Fibroblast of the conjunctiva (primary cell): ENCODE measurements at regions not wholly inside any gene's neighbourhood (a gene's known extent, or its start where the extent isn't known, plus 50 kb on each side); places are given as distances from the start of the nearest gene placed in this dataset.

Experiments
- DNase-seq: peaks from one replicate; pipeline ENCODE4 v3.0.0-alpha.2; 2010; ENCODE audit warnings: low read depth

DNA sequence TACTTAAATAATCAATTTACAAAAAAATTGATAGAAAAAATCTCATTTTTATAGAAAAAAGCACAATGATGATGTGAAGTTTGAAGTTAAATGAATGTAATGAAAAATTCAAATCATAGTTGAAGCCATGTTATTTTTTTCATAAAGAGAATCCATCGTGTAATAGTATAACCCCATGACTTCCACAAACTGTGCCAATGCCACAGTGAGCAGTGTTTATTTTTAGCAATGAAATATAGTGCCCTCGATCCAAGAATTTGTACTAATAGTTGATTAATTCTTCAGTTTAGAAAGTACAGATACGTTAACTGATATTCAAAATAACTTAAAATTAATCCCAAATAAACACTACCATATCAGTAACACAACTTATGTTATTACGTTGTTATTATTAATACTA, 225.9 kb downstream of the PTPRC start:
- no peak for DNase-seq

DNA sequence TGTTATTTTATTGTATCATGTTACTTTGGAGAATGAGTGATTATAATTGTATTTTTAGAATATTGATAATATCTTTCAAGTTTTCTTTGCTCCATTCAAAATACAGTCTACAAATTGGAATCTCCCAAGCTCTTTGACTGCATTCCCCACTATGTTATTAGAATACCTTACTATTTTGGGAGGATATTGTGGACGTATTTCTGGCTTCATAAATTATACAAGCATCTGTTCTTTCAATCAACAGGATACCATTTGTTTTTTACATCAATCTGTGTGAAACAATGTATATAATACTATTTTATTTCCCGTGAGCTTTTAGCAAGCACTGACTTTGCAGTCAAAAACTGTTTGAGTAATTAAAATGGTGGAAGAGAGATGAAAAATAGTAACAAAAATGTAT, 226.5 kb downstream of the PTPRC start:
- DNase-seq, result no peak

DNA sequence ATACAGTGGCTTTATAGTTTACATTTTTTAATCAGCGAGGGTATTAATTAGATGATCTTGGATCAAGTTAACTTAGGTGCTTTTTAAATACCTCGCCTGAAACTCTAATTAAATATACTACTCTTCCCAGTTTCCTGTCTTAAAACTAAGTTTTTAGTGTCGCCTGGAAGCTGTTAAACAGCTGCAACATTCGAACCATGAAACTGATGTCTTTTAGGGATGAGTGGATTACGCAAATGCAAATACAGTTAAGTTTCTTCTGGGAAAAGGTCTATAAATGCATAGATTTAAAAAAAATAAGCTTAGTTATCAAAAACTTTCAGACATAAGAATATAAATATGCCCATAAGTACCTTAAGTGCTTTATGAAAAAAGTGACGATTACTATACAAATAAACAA, 228.3 kb downstream of the PTPRC start:
- DNase-seq, result no peak

DNA sequence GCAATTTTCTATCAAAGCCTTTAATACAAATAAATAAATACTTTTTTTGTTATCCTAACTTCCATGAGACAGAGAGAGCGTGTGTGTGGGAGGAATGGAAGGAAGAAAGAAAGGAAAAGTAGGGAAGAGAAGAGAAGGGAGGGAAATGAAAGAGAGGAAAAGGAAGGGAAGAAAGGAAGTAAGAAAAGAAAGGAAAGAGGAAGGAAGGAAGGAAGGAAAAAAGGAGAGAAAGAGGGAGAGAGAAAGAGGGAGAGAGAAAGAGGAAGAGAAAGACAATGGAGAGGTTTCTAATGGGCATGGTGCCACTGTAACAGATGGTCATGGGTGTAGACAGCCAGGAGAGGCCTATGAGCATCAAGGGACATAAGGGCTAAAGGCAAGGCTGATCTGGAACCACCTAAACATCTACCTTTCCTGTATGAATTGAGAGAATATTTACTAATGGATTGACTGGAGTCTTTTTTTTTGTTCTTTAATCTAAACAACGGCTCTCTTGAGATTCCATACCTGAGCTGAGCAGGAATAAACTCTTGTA, 234.9 kb downstream of the PTPRC start:
- DNase-seq, result no peak

DNA sequence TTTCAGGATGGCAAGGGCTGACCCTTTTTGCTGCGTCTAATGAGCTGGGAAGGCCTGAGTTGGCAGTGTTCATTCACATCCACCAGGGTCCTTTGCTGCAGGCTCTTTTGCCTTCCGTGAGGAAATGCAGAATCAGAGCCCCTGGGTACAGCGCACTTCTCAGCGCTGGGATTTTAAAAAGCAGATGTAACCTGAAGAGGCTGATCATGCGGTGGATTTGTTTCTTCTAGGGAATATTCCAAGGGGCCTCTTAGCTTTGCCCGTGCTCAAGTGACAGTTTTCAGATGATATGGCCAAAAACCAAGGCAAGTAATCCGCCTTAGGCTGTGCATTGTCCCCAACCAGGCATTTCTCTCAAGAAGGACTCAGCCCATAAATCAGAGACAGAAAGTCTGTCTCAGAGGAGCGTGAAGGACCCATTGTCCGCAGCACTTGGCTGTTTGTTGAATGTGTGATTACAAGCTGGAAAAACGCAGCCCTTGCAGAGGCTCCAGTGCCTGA, 237.6 kb downstream of the PTPRC start:
- no peak for DNase-seq

DNA sequence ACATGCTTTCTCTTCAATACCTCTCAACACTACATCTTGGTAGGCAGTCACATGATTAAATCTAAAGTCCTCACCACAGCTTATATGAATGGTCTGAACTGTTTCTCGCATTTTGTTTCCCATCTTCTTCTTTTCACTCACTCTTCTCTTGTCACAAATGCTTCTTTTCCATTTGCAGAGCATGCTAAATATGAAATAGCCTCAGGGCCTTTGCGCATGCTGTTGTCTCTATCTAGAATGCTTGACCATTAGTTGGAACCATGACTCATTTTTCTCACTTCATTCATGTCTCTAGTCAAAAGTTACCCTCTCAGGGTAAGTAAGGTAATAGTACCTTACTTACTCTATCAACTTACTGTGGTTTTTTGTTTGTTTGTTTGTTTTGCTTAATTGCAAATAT, 239.7 kb downstream of the PTPRC start:
- DNase-seq, result no peak

DNA sequence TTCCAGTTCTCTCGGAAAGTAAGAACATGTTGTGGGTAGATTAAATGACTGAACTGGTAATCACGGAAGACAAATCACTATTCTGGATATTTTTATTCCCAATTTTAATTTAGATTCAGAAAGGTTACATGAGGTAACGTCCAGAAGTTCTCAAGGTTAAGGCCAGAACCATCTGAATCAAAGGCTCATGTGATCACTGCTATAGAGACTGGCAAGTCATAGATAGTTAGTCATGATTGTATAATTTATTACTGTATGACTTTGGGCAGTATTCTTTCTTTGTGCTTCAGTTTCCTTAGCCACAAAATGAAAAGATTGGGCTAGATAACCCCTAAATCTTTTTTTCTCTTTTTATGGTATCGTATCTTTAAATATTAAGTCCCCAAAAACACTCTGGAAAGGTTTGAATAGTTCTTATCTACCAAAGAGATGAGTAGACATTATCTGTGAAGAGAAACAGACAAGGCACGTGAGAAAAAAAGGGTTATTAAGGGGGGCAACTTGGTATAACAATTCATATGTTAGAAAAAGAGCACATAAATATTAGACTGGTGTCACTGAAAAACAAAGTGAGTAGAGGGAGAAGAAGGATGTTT, 241.0 kb downstream of the PTPRC start:
- DNase-seq, result no peak

DNA sequence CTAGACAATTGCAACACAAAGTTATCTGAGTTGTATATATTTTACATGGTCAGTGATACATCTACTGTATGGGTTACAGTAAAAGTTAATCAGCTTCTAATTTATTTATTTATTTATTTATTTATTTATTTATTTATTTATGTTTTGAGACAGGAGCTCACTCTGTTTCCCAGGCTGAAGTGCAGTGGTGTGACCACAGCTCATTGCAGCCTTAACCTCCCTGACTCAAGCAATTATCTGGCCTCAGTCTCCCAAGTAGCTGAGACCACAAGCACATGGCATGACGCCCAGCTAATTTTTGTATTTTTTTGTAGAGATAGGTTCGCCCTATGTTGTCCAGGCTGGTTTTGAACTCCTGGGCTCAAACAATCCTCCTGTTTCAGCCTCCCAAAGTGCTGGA, 241.6 kb downstream of the PTPRC start:
- no peak for DNase-seq

DNA sequence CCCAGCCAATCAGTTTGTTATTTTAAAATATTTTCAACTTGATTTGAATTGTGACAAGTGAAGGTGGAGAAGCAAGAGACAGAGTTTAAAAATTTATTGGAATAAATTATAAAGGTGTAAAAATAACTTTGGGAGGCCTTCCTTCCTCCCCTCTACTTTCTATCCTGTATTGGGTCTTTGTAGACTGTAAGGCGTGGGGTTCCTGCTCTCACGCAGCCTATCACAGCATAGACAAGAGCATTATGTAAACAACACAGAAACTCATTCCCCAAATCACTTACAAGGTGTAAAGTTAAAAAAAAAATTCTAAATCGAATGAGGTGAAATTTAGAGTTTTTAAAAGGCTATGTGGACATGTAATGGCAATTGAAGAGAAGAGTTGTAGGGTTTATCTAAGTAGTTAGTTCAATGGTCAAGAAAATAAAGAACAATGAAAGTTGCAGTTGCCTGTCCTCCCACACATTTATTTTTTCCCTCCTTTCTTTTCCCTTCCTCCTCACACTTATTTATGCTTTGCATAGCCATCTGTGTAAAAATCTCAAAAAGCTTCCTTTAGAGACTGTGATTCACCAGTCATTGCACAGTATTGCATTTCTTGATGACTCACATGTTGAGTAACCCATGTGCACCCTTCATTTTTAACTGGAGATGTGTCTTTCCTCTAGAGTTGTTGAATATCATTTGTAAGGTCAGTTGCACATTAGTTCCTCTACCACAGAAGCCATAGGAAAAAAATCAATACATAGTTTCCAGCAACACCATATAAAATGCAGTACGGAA, 242.2 kb downstream of the PTPRC start:
- peak; percentile 94 for DNase-seq

DNA sequence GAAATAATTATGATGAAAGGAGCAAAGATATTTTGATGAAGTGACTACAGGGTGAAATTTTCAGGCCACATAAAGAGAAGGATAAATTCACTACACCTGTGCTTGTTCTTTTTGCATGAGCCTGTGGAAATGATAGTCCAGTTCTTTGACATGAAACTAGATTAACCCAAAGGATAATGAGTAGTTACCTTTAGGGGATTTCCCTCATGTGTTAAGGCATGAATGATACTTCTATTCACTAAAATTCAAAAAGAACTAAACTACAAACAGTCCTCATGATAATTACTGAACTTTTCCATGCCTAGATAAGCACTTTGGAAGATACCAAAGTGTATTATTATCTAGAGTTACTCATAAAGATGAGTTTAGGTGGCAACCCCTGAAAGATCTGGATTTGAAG, 244.3 kb downstream of the PTPRC start:
- DNase-seq, result no peak

DNA sequence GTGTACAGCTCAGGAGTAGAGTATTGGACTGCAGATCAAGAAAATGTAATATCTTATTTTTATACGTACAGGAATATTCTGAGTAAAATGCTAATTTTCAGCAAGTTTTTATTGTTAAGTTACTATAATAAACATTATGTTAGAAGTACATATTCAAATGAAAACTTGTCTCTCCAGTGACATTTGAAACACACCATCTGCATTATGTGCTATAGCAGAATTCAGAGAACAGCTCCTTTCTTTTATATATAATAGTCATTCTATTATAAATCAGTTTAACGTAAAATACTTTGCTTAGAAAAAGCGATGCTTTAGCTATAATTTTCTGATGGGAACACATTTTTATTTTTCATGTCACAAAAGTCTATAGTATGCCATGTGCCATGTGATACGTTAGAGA, 249.0 kb downstream of the PTPRC start:
- DNase-seq, result no peak

DNA sequence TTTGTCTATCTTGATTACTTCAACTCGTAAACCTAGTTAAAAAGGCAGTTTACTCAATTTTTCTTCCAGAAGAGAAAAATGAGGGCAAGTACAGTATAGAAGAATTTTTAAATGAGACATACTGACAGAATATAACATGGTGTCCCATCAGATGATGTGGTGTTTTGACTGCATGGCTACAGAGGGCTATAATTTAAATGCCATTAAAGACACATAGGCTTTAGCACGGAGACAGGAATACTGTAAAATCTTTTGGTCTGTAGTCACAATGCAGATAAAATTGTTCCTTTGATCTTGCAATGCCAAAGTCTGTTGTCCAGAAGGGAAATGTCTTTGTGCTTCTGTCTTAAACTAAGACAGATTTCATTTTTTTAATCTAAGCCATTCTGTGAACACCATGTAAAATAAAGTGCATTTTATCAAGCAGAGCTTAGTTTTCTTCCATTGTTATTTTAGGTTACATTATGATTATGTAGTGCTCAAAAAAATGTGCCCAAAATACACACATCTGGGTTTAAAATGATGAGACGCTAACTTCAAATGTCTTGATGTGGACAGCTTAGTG, 249.6 kb downstream of the PTPRC start:
- no peak for DNase-seq

DNA sequence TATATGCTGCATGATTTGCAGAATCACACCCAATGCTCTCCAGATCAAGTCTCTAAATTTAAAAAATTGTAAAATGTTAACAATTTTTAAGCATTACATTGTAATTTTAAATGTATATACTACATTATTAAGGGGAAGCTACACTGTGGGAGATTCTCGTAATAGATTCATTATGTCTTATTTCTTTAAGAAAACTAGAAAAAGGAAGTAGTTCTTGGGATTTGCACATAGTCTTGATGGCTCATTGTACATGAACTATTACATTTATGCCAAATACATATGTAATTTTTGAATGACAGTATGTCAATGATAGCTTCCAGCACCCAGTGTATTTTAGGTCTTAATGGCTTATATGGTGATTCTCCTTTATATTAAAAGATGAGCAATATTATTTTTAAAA, 250.3 kb downstream of the PTPRC start:
- no peak for DNase-seq

DNA sequence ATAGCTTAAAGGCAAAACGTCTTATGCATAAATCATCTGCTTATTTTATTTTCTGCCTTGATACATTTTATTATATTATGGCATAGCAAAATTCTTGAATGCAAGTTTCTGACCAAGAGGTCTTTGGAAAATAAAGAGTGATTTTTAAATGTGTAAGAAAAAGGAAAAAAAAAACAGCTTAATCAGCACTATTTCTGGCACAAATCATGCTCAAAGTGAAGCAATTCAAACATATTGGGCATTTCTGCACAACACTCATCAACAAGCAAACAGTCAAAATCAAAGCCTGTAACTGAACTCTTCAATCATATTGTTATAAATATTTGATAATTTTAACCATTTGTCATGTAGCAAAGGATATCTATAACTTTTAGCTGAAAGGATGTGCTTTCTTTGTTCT, 250.9 kb downstream of the PTPRC start:
- DNase-seq, result no peak

DNA sequence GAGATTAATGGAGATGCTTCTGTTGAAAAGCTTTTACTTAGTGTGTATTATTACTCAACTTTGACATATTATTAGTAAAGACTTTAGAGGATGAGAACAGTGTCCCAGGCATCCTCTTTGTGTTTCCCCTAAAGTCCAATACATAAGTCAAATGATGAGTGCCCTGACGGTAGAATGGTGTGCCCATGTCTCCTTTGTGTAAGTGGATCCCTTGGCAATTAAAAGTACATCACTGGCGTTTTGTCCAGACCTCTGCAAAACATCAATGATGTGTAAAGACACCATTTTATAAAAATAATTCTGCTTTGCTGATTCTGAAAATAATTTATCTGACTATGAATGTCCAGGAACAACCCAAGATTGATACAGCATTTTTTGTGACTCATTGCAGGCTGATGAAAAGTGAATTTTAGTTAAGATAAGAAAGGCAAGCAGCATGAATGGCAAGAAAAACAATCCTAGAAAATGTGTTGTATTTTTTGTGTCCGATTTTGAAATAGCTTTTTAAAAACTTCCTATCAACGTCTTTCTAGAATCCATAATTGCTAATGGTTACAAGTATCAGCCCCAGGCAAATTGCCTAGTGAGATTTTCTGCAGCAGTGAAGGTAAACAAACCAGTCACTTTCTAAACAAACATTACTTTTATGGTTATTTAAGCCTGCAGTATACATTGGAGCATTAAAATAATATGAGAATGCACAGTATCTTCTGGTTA, 251.5 kb downstream of the PTPRC start:
- no peak for DNase-seq

DNA sequence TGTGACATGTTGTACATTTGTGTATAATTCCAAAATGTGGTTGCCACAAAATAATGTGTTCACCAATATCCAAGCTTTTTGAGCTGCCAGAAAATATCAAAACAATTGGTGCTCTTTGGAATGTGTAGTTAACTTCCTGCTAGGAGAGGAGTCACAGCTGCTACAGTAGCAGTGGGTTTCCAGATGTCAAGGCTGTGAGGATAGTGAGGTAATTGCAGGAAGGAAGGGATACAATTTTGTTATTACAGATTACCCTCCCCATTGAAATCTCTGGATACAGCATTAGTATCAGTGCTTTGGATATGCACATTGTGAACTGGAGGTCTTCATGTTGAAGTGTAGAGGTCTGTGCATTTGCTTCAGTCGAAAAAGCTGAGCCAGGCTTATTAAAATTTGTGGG, 253.2 kb downstream of the PTPRC start:
- no peak for DNase-seq

DNA sequence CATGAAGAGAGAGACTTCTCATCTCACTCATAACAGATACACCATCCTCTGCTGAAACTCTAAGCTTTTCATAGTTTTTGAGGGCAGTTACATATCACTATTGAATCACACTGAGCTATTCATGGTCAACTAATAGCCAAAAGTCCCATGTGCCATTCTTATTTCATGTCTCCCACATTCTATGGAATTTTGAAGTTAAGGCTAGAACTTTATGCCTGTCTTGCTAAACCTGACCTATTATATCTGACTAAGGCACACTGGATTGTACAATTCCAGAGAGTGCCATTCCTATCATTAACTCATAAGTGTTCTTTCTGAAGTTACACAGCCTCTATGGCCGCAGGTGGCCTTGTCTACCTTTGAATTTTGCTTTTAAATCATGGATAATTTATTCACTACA, 254.3 kb downstream of the PTPRC start:
- no peak for DNase-seq

DNA sequence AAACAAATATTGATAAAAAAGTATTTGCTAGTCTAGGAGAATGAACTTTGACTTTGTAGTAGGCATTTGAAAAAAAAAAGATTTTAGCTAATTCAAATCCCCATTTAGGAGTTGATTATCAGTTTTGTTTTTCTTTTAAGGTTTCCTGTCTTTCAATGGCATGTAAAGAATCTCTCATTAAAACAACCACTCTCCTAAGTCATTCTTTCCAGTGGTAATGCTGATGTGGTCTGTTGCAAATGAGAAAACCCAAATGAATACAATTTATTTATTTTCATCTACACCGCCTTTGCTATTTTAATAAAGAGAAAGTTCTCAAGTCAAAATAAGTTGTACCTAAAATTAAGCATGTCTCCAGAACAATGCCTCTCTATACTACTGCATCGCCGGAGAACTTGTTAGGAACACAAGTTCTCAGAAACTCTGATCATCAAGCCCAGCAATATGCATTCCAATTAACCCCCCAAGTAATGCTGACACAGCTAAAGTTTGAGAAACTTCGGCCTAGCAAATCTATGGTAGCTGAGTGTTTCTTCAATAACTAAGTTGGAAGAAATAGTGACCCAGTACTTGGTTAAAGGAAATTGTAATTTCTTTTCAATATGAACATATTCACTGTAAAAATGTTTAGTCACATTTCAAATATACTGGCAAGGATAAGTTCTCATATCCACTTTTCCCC, 255.1 kb downstream of the PTPRC start:
- DNase-seq, result no peak

DNA sequence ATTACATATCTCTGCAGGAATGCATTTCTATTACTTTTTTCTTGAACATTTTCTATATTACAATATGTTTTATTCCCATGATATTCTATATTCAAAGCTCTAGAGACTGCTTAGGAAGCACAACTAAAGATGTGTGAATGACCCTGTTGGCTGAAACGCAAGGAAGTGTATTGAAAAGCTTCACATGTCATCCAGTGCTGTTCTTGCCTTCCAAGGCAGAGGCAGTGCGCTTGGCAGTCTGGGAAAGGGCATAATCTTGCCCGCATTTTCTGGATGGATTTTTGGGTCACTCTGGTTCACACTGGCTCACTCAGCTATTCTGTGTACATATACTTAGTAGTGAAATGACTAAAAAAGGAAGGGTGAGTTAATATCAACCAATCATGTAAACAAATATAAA, 262.4 kb downstream of the PTPRC start:
- no peak for DNase-seq

DNA sequence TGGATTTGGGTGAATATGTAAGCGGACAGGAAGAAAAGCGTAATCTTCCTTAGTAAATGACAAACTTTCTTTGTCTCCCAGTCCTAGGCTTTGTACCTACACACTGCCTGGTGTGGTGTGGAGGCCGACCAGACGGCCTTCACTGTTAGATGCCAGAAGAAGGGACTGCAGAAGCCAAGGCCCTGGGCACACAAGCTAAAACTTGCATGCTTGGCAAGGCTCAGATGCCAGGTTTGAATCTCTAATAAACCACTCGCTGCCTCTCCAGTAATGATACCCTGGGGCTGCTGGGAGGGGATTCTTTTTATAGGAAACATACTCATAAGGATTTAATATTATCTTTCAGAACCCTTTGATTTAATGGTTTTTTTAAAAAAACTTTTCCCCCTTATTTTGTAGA, 263.8 kb downstream of the PTPRC start:
- DNase-seq, result no peak

DNA sequence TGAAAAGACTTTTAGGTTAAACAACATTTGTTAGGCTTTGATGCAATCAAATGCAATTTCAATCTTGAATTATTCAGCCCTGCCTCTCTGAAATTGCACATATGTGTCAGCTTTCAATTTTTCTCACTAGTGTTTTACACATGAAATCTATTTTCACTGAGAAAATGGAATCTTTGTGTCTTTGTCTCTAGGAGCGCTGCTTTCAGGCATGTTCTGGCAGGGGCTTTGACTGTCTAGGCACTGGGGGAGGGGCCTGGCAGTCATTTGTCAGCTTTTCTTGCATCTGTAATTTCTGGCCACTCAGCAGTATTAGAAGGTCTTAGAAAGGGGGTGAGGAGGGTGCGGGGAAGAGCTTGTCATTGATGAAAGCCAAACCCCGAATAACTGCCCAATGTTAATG, 264.4 kb downstream of the PTPRC start:
- DNase-seq, result peak; percentile 54

DNA sequence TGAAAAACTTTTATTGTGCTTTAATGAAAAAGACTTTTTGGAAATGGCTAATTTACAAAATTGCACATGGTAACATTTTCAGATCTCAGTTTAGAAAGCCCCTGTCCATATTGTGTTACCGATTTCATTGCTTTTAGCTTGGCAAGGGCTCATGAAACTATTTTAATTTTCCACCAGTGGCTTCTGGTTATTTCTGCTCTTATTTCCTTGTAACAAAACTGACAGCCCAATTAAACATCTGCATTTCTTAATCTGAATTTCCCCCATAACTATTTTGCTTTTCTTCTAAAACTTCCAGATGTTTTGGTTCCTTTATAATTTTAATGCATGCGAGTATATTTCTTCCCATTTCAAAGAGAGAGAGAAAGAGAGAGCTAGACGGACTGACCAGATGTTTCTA, 264.8 kb downstream of the PTPRC start:
- DNase-seq, result no peak
